Hematopoietic multipotent progenitor cell treated with erythropoietin and hydrocortisone succinate and interleukin-3 and kit ligand, for 15 days (in vitro differentiated cells): ENCODE measurements at regions not wholly inside any gene's neighbourhood (a gene's known extent, or its start where the extent isn't known, plus 50 kb on each side); places are given as distances from the start of the nearest gene placed in this dataset.
"Not testable (repeated sequence)": the region's sequence is repeated elsewhere in the genome, so short reads cannot be mapped to it uniquely, and the experiment has no call there.

ENCODE experiments used
- DNase-seq: peaks from one replicate; pipeline ENCODE4 v3.0.0-alpha.2; 2015; ENCODE audit warnings: low spot score

GRCh38 chr13:50747737-50748350, 95.6 kb downstream of the DLEU7 start:
- no peak for DNase-seq

DNA sequence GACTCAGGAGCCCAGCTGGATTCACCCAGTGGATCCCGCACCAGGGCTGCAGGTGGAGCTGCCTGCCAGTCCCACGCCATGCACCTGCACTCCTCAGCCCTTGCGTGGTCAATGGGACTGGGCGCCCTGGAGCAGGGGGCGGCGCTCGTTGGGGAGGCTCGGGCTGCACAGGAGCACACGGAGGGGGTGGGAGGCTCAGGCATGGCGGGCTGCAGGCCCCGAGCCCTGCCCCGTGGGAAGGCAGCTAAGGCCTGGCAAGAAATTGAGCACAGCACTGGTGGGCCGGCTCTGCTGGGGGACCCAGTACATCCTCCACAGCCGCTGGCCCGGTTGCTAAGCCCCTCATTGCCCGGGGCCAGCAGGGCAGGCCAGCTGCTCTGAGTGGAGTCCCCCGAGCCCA, 90.3 kb downstream of the DLEU7 start:
- DNase-seq = not testable (repeated sequence)

DNA sequence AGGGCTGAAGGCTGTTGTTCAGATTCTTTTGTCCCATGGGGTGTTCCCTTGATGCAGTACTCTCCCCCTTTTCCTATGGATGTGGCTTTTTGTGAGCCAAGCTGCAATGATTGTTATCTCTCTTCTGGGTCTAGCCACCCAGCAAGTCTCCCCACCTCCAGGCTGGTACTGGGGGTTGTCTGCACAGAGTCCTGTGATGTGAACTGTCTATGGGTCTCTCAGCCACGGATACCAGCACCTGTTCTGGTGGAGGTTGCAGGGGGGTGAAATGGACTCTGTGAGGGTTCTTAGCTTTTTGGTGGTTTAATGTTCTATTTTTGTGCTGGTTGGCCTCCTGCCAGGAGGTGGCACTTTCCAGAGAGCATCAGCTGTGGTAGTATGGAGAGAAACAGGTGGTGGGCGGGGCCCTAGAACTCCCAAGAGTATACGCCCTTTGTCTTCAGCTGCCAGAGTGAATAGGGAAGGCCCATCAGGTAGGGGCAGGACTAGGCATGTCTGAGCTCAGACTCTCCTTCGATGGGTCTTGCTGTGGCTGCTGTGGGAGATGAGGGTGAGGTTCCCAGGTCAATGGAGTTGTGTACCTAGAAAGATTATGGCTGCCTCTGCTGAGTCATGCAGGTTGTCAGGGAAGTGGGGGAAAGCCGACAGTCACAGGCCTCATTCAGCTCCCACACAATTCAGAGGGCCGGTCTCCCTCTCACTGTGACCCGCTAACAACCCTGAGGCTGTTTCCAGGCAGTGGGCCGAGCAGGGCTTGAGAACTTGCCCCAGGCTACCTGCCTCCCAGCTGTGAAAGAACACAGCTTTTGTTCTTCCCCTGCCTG, 87.4 kb downstream of the DLEU7 start:
- DNase-seq = not testable (repeated sequence)

DNA sequence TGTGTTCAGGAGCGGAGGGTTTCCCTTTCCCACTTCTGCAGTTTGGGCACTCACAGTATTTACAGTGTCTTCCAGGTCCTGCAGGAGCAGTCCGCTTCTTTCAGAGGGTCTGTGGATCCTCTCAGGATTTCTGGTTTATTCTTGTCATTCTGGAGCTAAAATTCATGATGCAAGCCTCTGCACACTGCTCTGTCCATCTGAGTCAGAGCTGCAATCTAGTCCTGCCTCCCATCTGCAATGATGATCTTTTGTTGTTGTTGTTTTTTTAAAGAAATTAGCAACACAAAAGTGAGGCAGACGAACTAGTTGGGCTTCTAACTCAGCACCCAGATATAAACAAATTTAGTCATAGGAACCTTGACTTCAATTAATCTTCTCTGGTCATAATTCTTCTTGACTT, 86.5 kb downstream of the DLEU7 start:
- DNase-seq = no peak

GRCh38 chr13:50758796-50759195, 84.7 kb downstream of the DLEU7 start:
- DNase-seq = no peak

DNA sequence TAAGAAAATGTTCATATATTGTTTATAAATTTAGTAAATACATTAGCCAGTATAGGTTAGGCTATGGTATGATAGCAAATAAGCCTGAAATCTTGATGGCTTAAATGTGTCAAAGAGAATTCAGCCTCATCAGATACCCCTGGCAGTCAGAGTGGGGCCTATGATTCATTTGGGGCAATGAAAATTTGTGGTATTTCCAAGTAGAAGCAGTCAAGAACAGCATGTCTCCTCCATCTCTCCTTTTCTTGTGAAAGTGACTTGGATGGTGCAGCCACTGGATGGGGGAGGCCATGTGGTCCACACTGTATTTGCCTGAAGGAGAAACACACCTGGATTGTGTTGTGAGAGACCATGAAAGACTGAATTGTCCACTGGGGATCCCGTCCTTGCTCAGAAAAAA, 82.7 kb downstream of the DLEU7 start:
- no peak for DNase-seq

DNA sequence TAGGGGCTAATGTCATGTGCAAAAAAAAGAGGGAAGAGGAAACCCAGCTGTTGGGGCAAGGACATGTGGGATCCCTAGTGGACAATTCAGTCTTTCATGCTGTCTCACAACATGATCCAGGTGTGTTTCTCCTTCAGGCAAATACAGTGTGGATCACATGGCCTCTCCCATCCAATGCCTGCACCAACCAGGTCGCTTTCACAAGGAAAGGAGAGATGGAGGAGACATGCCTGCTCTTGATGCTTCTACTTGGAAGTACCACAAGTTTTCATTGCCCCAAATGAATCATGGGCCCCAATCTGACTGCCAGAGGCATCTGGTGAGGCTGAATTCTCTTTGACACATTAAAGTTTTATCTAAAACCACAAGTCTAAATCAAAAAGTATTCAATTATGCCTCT, 82.1 kb downstream of the DLEU7 start:
- no peak for DNase-seq

DNA sequence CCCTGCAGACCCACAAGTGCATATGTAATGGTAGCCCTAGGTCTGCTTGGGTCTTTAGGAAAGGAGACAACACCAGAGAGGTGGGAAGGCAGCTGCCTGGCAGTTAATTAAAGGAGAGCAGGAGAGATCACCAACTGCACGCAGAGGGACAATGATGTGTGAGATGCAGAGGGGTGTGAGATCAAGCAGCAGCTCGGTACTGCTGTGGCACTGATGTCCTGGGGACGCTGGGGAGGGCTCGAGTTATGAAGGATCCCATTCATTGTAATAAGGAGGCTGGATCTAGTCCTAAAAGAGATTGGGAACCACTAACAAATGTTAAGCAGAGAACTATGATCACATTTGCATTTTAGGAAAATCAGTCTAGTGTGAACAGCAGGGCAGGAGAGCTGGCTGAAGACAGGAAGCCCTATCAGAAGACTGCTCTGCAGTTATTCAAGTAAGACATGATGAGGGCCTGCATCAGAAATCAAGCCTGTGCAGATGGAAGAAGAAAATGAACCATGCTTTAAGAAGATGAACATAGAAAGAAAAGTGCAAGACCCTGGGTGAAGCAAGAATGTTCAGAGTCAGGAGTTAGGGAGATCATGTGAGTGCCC, 80.4 kb downstream of the DLEU7 start:
- no peak for DNase-seq

- DNase-seq = no peak
Measured at GRCh38 chr13:50766013-50766412, 77.5 kb downstream of the DLEU7 start.

DNA sequence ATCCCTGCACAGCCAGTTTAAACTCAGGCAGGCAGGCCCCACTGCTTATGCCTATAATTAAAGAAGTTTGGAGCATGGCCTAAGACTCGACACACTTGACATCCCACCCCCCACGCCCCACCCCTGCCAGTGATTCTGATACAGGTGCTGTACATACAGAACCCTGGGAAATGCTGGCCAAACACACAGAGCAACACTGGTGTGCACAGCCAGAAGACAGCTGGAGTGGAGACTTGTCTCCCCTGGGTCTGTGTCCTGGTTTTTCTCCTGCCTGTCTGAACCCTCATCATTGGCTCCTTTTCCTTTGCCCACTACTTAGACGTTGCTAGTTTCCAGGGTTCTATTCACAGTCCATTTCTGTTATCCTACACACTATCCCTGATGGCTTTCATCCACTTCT, 76.8 kb downstream of the DLEU7 start:
- no peak for DNase-seq

- DNase-seq = not testable (repeated sequence)
Measured at GRCh38 chr13:50772881-50773280, 70.6 kb downstream of the DLEU7 start.
